ENCODE measurements at regions not wholly inside any gene's neighbourhood (a gene's known extent, or its start where the extent isn't known, plus 50 kb on each side); places are given as distances from the start of the nearest gene placed in this dataset.
"Not testable (repeated sequence)": the region's sequence is repeated elsewhere in the genome, so short reads cannot be mapped to it uniquely, and the experiment has no call there.

- TF ChIP-seq CTCF (IDR thresholded peaks at IDR 0.05), result no peak
- TF ChIP-seq POLR2A (IDR thresholded peaks at IDR 0.05), result no peak
- no peak for DNase-seq (ENCODE audit: low spot score in 2 of 2)
- H3K4me3 ChIP-seq (ENCODE audit: low read depth, poor library complexity, severe bottlenecking), result no peak overlapping the region
- intact Hi-C loops (cut with DNase I; ENCODE audit: low total_unique reads), result no loop called here
These were observed 407.9 kb upstream of the BTBD3 start for GRCh38 chr20:11509776-11510175.

GRCh38 chr20:11511821-11512220 is 405.9 kb upstream of the BTBD3 start:
- TF ChIP-seq CTCF (IDR thresholded peaks at IDR 0.05) (no peak), POLR2A (IDR thresholded peaks at IDR 0.05) (no peak)
- no peak overlapping the region for H3K4me3 ChIP-seq (ENCODE audit: low read depth, poor library complexity, severe bottlenecking)
- 76 to 82% methylated on average over 5 of the region's 5 CpGs for WGBS, 2 donors
- DNase-seq (ENCODE audit: low spot score in 2 of 2), result no peak
- intact Hi-C loops (cut with DNase I; ENCODE audit: low total_unique reads), result no loop called here

GRCh38 chr20:11513241-11513745 is 404.4 kb upstream of the BTBD3 start:
- 90 to 98% methylated on average over 9 to 34 of the region's 39 CpGs for WGBS, 2 donors
- DNase-seq (ENCODE audit: low spot score in 2 of 2); H3K4me3 ChIP-seq (ENCODE audit: low read depth, poor library complexity, severe bottlenecking); intact Hi-C loops (cut with DNase I; ENCODE audit: low total_unique reads): not testable (repeated sequence)

- TF ChIP-seq POLR2A (IDR thresholded peaks at IDR 0.05) (no peak), CTCF (IDR thresholded peaks at IDR 0.05) (no peak)
- DNase-seq (ENCODE audit: low spot score in 2 of 2), result no peak
- 84 to 91% methylated on average over 4 of the region's 4 CpGs for WGBS, 2 donors
- no peak overlapping the region for H3K4me3 ChIP-seq (ENCODE audit: low read depth, poor library complexity, severe bottlenecking)
- intact Hi-C loops (cut with DNase I; ENCODE audit: low total_unique reads), result no loop called here
These were observed 401.2 kb upstream of the BTBD3 start for GRCh38 chr20:11516448-11516847.

GRCh38 chr20:11520596-11520995 is 397.1 kb upstream of the BTBD3 start:
- no peak for DNase-seq (ENCODE audit: low spot score in 2 of 2)
- WGBS, 2 donors, result 37 to 39% methylated on average over 1 of the region's 1 CpG
- intact Hi-C loops (cut with DNase I; ENCODE audit: low total_unique reads), result no loop called here
- no peak overlapping the region for H3K4me3 ChIP-seq (ENCODE audit: low read depth, poor library complexity, severe bottlenecking)
- TF ChIP-seq POLR2A (IDR thresholded peaks at IDR 0.05) (no peak), CTCF (IDR thresholded peaks at IDR 0.05) (no peak)

- TF ChIP-seq POLR2A (IDR thresholded peaks at IDR 0.05), result no peak
- TF ChIP-seq CTCF (IDR thresholded peaks at IDR 0.05), result no peak
- intact Hi-C loops (cut with DNase I; ENCODE audit: low total_unique reads), result no loop called here
- no peak overlapping the region for H3K4me3 ChIP-seq (ENCODE audit: low read depth, poor library complexity, severe bottlenecking)
- WGBS, 2 donors, result 63 to 64% methylated on average over 4 of the region's 4 CpGs
- DNase-seq (ENCODE audit: low spot score in 2 of 2), result no peak
These were observed 396.0 kb upstream of the BTBD3 start for GRCh38 chr20:11521476-11522365.

Measured in lower leg skin (tissue), 4 donors.